Hindlimb muscle (tissue), 1 donor: ENCODE measurements at regions not wholly inside any gene's neighbourhood (a gene's known extent, or its start where the extent isn't known, plus 50 kb on each side); places are given as distances from the start of the nearest gene placed in this dataset.
"Not testable (repeated sequence)": the region's sequence is repeated elsewhere in the genome, so short reads cannot be mapped to it uniquely, and the experiment has no call there.

Experiments
- DNase-seq: peaks from one replicate; pipeline ENCODE4 v3.0.0-alpha.2; 2013

- DNase-seq, result no peak
These were observed 724.0 kb downstream of the ANKRD7 start for GRCh38 chr7:118948508-118948907.

DNA sequence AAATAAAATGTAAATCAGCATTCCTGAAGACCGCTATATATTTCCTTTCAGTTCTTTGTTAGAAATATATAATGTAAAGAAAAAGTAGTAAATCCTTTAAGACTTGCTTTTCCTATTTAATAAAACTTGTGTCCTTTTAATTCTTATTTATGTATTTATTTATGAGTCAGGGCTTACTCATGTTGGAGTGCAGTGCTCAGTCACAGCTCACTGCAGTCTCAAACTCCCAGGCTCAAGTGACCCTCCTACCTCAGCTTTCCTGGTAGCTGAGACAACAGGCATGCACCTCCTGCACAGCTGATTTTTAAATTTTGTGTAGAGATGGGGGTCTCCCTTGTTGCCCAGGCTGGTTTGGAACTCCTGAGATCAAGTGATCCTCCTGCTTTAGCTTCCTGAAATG is 724.5 kb downstream of the ANKRD7 start:
- no peak for DNase-seq

- DNase-seq, result not testable (repeated sequence)
These were observed 731.8 kb downstream of the ANKRD7 start for GRCh38 chr7:118956285-118956684.

- no peak for DNase-seq
These were observed 744.9 kb downstream of the ANKRD7 start for GRCh38 chr7:118969370-118969769.

- no peak for DNase-seq
These were observed 747.2 kb downstream of the ANKRD7 start for GRCh38 chr7:118971706-118972105.

GRCh38 chr7:118974836-118975235 is 750.3 kb downstream of the ANKRD7 start:
- DNase-seq, result no peak

GRCh38 chr7:118995350-118995749 is 770.8 kb downstream of the ANKRD7 start:
- no peak for DNase-seq

- DNase-seq, result peak; percentile 5
These were observed 782.7 kb downstream of the ANKRD7 start for GRCh38 chr7:119007236-119007635.

- no peak for DNase-seq
These were observed 786.1 kb downstream of the ANKRD7 start for GRCh38 chr7:119010635-119011034.

GRCh38 chr7:119026391-119026790 is 801.9 kb downstream of the ANKRD7 start:
- DNase-seq, result no peak

DNA sequence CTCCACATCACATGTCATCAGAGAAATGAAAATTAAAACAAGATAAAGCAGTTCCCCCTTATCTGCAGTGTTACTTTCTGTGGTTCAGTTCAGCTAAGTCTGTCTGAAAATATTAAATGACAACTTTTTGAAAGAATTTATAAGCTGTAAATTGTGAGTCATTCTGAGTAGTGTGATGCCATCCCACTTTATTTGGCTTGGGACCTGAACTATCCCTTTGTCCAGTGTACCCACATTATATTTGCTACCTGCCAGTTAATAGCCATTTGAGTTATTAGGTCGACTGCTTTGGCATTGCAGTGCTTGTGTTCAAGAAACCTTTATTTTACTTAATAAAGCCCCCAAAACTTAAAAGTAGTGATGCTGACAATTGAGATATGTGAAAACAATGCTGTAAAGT is 804.2 kb downstream of the ANKRD7 start:
- no peak for DNase-seq

- DNase-seq, result not testable (repeated sequence)
These were observed 807.6 kb downstream of the ANKRD7 start for GRCh38 chr7:119032136-119032535.

DNA sequence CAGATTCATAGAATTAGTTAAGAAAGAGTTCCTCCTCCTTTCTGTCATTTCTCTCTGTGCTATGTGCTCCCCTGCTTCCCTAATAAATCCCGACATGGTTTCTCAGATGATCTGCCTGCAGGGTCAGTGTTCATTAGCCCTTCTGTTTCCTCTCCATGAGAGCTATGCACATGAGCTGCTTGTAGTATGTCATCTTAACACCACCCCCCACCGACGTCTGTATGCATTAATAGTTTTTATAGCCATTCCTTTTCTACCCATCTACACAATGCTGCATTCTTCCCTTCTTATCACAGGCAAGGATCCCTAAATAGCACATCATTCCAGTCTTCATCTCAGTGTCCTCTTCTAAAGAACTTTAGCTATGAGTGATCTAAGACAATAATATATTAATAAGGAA is 809.1 kb downstream of the ANKRD7 start:
- no peak for DNase-seq

- no peak for DNase-seq
These were observed 813.4 kb downstream of the ANKRD7 start for GRCh38 chr7:119037941-119038340.

DNA sequence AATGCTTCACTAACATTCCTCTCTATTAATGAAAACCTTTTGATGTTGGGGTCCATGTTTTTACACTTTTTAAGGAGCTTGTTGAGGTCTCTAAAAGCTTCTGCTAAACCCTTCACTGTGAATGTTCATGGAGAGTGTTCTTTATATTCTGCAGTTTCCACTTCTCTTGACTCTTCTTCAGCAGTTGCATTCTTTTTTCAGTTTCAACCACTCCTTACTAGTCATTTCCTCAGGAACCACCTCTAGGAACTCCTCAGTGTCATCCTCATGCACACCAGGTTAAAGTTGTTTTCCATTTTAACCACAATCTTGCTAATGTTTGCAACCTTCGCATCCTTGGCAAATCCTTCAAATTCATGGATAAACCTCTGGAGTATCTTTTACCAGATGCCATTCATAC is 821.6 kb downstream of the ANKRD7 start:
- DNase-seq, result no peak

- no peak for DNase-seq
These were observed 841.5 kb downstream of the ANKRD7 start for GRCh38 chr7:119065966-119066365.

DNA sequence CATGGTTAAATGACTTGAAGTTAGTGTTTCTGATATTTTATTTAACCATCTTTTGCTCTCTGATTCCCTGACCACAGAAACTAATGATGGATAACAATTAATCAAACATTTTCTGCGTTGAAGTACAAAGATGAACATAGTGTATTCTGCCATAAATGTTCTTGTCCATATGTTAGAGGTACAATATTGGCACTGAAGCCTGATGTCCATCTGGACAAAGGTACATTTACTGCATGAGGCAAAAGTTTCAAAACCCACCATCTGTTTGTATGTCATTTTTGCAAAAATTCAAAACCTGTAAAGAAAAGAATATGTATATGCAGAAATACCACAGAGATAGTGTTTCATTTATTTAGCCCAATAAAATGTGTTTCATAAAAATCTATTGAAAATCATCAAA is 861.5 kb downstream of the ANKRD7 start:
- DNase-seq, result no peak

GRCh38 chr7:119090851-119091250 is 866.3 kb downstream of the ANKRD7 start:
- no peak for DNase-seq

DNA sequence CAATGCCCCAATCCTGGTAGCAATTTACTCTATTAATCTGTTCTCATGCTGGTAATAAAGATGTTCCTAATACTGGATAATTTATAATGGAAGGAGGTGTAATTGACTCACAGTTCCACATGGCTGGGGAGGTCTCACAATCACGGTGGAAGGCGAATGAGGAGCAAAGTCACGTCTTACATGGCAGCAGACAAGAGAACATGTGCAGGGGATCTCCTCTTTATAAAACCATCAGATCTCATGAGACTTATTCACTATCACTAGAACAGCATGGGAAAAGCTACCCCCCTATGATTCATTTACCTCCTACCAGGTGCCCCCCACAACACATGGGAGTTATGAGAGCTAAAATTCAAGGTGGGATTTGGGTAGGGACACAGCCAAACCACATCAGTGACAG is 872.2 kb downstream of the ANKRD7 start:
- DNase-seq, result no peak

DNA sequence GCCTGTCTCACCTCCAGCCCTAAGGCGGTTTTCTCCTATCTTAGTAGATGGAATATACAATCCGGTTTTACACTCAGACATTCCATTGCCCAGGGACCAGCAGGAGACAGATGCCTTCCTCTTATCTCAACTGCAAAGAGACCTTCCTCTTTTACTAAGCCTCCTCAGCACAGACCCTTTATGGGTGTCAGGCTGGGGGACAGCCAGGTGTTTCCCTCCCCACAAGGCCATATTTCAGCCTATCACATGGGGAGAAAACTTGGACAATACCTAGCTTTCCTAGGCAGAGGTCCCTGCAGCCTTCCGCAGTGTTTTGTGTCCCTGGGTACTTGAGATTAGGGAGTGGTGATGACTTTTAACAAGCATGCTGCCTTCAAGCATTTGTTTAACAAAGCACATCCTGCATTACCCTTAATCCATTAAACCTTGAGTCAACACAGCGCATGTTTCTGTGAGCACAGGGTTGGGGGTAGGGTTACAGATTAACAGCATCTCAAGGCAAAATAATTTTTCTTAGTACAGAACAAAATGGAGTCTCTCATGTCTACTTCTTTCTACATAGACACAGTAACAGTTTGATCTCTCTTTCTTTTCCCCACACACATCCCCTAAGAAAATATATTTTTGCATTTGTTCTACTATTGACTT is 876.2 kb downstream of the ANKRD7 start:
- not testable (repeated sequence) for DNase-seq

DNA sequence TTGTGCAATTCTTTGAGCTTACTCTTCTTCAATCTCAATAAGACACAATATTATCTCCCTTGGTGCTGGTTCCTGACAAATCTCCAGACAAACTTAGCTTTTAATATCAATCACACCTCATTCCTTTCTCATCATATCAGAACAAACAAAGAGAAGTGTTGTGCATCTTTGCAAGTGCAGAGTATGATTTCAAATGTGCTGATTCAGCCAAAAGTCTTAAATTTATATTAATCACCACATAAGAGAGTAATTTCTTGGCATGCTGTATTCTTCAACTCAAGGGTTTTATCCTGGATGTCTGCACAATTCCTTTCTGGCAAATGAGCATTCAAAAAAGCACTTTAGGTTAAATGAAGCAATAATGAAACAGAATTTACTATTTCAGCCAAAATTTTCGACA is 877.8 kb downstream of the ANKRD7 start:
- no peak for DNase-seq

- DNase-seq, result no peak
These were observed 880.9 kb downstream of the ANKRD7 start for GRCh38 chr7:119105381-119105780.

GRCh38 chr7:119123326-119123725 is 898.8 kb downstream of the ANKRD7 start:
- no peak for DNase-seq

- no peak for DNase-seq
These were observed 903.2 kb downstream of the ANKRD7 start for GRCh38 chr7:119127706-119128105.

- DNase-seq, result no peak
These were observed 907.9 kb downstream of the ANKRD7 start for GRCh38 chr7:119132436-119132835.
